MCF 10A (cell line): ENCODE measurements at regions not wholly inside any gene's neighbourhood (a gene's known extent, or its start where the extent isn't known, plus 50 kb on each side); places are given as distances from the start of the nearest gene placed in this dataset.

ENCODE experiments used
- BruUV-seq: library from RNA; stranded (reverse); fragments of 400-500 nt; replicated peaks from 2 replicates; lab custom pipeline; 2021; lab: Mats Ljungman, UMichigan
- CTCF ChIA-PET: fragments of 300-600 bp; sonication (Branson Sonifier 250); formaldehyde crosslinking; extraction: SDS; loops from one replicate; lab custom pipeline; 2021; ENCODE audit warnings: antibody characterized with exemption, inconsistent platforms; lab: Yijun Ruan, JAX
- POLR2A ChIA-PET: fragments of 300-600, 350-650 bp; sonication (Branson Sonifier 250); formaldehyde crosslinking; extraction: SDS; loops from one replicate; lab custom pipeline; 2020; ENCODE audit warnings: antibody characterized with exemption, inconsistent platforms; lab: Yijun Ruan, JAX
- DNase-seq: peaks from one replicate; pipeline ENCODE4 v3.0.0-alpha.2; 2018; ENCODE audit not compliant: unreplicated experiment
- H3K27ac Mint-ChIP-seq: one replicate; pipeline ENCODE4 v1.8.0; 2022; ENCODE audit warnings: mild to moderate bottlenecking, low read depth, mixed read lengths; ENCODE audit not compliant: unreplicated experiment
- H3K27me3 Mint-ChIP-seq: one replicate; pipeline ENCODE4 v1.8.0; 2022; ENCODE audit warnings: mixed read lengths; ENCODE audit not compliant: insufficient read depth, unreplicated experiment
- H3K36me3 Mint-ChIP-seq: one replicate; pipeline ENCODE4 v1.8.0; 2022; ENCODE audit warnings: mild to moderate bottlenecking, moderate library complexity, mixed read lengths; ENCODE audit not compliant: insufficient read depth, unreplicated experiment
- H3K4me1 Mint-ChIP-seq: one replicate; pipeline ENCODE4 v1.8.0; 2022; ENCODE audit warnings: mixed read lengths; ENCODE audit not compliant: insufficient read depth, unreplicated experiment
- H3K4me3 Mint-ChIP-seq: one replicate; pipeline ENCODE4 v1.8.0; 2022; ENCODE audit warnings: mild to moderate bottlenecking, moderate library complexity, mixed read lengths; ENCODE audit not compliant: unreplicated experiment
- H3K9me3 Mint-ChIP-seq: one replicate; pipeline ENCODE4 v1.8.0; 2022; ENCODE audit warnings: mixed read lengths; ENCODE audit not compliant: unreplicated experiment
- intact Hi-C: fragments of 100-400 bp; cut with micrococcal nuclease; formaldehyde crosslinking; loops from 2 replicates; pipeline ENCODE4 v1.14.1; 2022
- TF ChIP-seq, protein P1 (sequence below): fragments of 200-600 bp; IDR thresholded peaks from one replicate; pipeline ENCODE4 v1.8.0; 2022; ENCODE audit warnings: antibody characterized with exemption, mild to moderate bottlenecking; ENCODE audit not compliant: unreplicated experiment

DNA sequence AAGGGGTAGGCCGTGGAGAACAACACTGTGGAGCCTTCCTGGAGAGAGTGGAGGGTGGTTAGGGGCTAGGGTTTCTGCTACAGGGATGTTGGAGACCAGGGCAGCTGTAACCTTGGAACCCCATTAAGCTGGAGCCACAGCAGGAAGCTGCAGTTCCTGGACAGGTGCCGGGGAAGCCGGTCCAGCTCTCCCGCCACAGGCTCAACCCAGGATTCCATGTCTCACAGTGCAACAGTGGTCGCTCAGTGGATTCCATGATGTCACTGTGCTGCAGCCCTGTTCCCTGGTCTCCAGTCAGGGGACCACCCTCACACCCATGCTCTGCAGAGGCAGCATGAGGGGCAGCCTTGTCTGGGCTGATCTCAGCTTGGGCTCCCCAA lies 264.6 kb upstream of the CDYL start:
- Mint-ChIP-seq H3K36me3 (no peaks in the 10 kb centered on the region), H3K9me3 (no peaks in the 10 kb centered on the region), H3K4me1 (no peaks in the 10 kb centered on the region), H3K27ac (no peak overlapping the region), H3K27me3 (no peaks in the 10 kb centered on the region), H3K4me3 (no peak overlapping the region)
- BruUV-seq = no TSS peak
- ChIA-PET CTCF (no interaction called here), POLR2A (no interaction called here)
- intact Hi-C loops = no loop called here
- no peak for DNase-seq
- TF ChIP-seq, protein P1, sequence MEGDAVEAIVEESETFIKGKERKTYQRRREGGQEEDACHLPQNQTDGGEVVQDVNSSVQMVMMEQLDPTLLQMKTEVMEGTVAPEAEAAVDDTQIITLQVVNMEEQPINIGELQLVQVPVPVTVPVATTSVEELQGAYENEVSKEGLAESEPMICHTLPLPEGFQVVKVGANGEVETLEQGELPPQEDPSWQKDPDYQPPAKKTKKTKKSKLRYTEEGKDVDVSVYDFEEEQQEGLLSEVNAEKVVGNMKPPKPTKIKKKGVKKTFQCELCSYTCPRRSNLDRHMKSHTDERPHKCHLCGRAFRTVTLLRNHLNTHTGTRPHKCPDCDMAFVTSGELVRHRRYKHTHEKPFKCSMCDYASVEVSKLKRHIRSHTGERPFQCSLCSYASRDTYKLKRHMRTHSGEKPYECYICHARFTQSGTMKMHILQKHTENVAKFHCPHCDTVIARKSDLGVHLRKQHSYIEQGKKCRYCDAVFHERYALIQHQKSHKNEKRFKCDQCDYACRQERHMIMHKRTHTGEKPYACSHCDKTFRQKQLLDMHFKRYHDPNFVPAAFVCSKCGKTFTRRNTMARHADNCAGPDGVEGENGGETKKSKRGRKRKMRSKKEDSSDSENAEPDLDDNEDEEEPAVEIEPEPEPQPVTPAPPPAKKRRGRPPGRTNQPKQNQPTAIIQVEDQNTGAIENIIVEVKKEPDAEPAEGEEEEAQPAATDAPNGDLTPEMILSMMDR = no peak

DNA sequence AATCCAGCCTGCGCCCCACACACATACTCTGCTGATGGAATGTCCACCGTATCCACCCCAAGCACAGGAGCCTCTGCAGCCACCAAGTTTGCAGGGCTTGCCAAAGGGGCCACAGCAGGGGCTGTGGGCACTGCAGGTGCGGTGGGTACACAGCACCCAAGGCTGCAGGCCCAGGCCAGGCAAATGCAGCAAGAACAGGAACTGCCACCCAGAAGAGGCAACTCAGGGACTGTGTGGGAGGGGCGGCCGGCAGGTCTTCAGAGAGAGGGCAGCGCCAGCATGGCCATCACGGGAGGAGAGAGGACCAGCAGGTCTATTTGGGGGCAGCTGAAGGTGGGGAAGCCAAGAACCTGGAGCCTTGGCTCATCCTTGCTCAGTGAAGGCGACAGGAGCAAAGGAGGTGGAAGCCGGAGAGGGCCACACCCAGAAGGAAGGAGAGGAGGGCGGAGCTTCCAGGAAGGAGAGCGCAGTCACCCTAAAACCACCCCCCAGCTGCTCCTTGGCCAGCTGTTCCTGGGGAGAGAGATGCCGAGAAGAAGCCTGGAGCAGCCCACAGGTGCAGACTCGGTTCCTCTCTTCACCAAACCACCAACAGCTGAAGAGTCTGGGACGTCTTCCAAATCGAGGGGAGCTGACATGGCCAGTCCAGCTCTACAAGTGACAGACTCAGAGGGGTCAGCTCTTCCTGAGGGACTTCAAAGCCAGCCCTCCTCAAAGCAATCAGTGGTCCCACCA lies 265.1 kb upstream of the CDYL start:
- Mint-ChIP-seq H3K4me1 (no peaks in the 10 kb centered on the region), H3K27me3 (no peaks in the 10 kb centered on the region), H3K9me3 (no peaks in the 10 kb centered on the region), H3K27ac (no peak overlapping the region), H3K36me3 (no peaks in the 10 kb centered on the region), H3K4me3 (no peak overlapping the region)
- intact Hi-C loops = no loop called here
- no peak for DNase-seq
- POLR2A ChIA-PET = no interaction called here
- CTCF ChIA-PET = no interaction called here
- TF ChIP-seq, protein P1 = no peak
- no TSS peak for BruUV-seq

DNA sequence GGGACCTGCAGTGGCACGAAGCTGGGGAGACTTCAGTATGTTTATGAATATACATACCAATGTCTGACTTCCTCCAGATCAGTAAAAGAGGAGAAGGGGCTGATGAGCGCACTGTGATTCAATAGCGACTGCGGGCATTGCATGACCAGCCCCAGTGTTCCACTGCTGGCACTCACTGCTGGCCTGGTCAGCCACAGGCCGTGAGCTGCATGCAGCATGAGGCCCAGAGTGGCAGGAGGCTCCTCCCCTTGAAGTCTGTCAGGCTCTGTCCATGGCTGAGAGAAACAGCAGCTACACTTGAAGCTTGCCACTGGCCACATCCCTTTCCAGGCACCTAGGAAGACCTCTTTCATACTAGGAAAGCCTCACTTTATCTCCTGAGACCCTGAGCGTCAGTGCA lies 265.9 kb upstream of the CDYL start:
- H3K27ac Mint-ChIP-seq = no peak overlapping the region
- intact Hi-C loops = no loop called here
- H3K9me3 Mint-ChIP-seq = no peaks in the 10 kb centered on the region
- no peak overlapping the region for H3K4me3 Mint-ChIP-seq
- no TSS peak for BruUV-seq
- H3K4me1 Mint-ChIP-seq = no peaks in the 10 kb centered on the region
- H3K36me3 Mint-ChIP-seq = no peaks in the 10 kb centered on the region
- CTCF ChIA-PET = no interaction called here
- TF ChIP-seq, protein P1 = no peak
- POLR2A ChIA-PET = no interaction called here
- DNase-seq = no peak
- H3K27me3 Mint-ChIP-seq = no peaks in the 10 kb centered on the region

DNA sequence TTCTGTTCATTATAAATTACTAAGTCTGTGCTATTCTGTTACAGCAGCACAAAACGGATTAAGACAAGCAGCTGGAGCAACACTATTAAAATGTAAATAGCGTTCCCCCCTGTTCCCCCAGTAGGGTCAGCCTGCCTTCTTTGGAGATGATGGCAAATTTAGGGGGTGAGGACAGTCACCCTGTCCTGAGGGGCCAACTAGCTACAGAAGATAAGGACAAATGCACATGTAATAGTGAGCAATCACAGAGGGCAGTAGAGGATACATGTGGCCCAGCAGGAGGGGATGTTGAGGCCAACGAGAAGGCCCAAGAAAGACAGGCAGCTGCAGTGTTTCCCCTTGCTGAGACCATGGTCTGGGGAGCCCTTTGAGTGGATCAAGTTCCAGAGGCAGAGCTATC lies 266.7 kb upstream of the CDYL start:
- POLR2A ChIA-PET = interaction anchor here (0.7 kb wide), 1 partner anchor 166 kb away, joined by 3 read pairs; no protein-coding TSS in a partner anchor
- Mint-ChIP-seq H3K4me3 (no peak overlapping the region), H3K36me3 (no peaks in the 10 kb centered on the region), H3K27ac (no peak overlapping the region), H3K4me1 (no peaks in the 10 kb centered on the region), H3K27me3 (no peaks in the 10 kb centered on the region), H3K9me3 (no peaks in the 10 kb centered on the region)
- DNase-seq = no peak
- CTCF ChIA-PET = interaction anchor here (0.5 to 1.0 kb wide), 2 partner anchors 13 to 82 kb away, joined by 3 read pairs; no protein-coding TSS in a partner anchor
- no TSS peak for BruUV-seq
- intact Hi-C loops = no loop called here
- TF ChIP-seq, protein P1 = no peak
